Hepatocyte (in vitro differentiated cells): ENCODE measurements at regions not wholly inside any gene's neighbourhood (a gene's known extent, or its start where the extent isn't known, plus 50 kb on each side); places are given as distances from the start of the nearest gene placed in this dataset.

Source experiments
- DNase-seq: peaks from one replicate; pipeline ENCODE4 v3.0.0-alpha.2; 2016; ENCODE audit warnings: low spot score
- H2AFZ ChIP-seq: fragments of 200-600 bp; sonication (generic); 2 replicates; pipeline ENCODE4 v1.6.0; 2016; ENCODE audit warnings: antibody characterized with exemption, mild to moderate bottlenecking
- H3K27ac ChIP-seq: fragments of 200-600 bp; sonication (generic); 2 replicates; pipeline ENCODE4 v1.5.1; 2016; ENCODE audit warnings: mild to moderate bottlenecking
- H3K27me3 ChIP-seq: fragments of 200-600 bp; sonication (generic); 2 replicates; pipeline ENCODE4 v1.6.1; 2016
- H3K36me3 ChIP-seq: fragments of 200-600 bp; sonication (generic); replicated peaks from 2 replicates; pipeline ENCODE4 v1.5.1; 2016; ENCODE audit warnings: low read depth; ENCODE audit not compliant: insufficient read depth
- H3K4me1 ChIP-seq: fragments of 200-600 bp; sonication (generic); 2 replicates; pipeline ENCODE4 v1.5.1; 2016; ENCODE audit warnings: mild to moderate bottlenecking, moderate library complexity; ENCODE audit not compliant: insufficient read depth
- H3K4me2 ChIP-seq: fragments of 200-600 bp; sonication (generic); 2 replicates; pipeline ENCODE4 v1.6.0; 2016
- H3K4me3 ChIP-seq: fragments of 200-600 bp; sonication (generic); 2 replicates; pipeline ENCODE4 v1.5.1; 2016; ENCODE audit warnings: mild to moderate bottlenecking
- H3K79me2 ChIP-seq: fragments of 200-600 bp; sonication (generic); 2 replicates; pipeline ENCODE4 v1.6.0; 2017; ENCODE audit warnings: mild to moderate bottlenecking
- H3K9me2 ChIP-seq: fragments of 200-600 bp; sonication (generic); replicated peaks from 2 replicates; pipeline ENCODE4 v1.6.0; 2017; ENCODE audit warnings: mild to moderate bottlenecking; ENCODE audit not compliant: insufficient read depth
- H3K9me3 ChIP-seq: fragments of 200-600 bp; sonication (generic); 2 replicates; pipeline ENCODE4 v1.5.1; 2016; ENCODE audit warnings: low read depth, mild to moderate bottlenecking
- H4K20me1 ChIP-seq: fragments of 200-600 bp; sonication (generic); 2 replicates; pipeline ENCODE4 v1.6.0; 2016; ENCODE audit warnings: mild to moderate bottlenecking; ENCODE audit not compliant: insufficient read depth, poor library complexity, severe bottlenecking
- EZH2 ChIP-seq: fragments of 200-600 bp; sonication (generic); IDR thresholded peaks from 2 replicates; pipeline ENCODE4 v1.6.1; 2016; ENCODE audit warnings: antibody characterized with exemption, mild to moderate bottlenecking, borderline replicate concordance
- EZH2phosphoT487 ChIP-seq: fragments of 200-600 bp; sonication (generic); IDR thresholded peaks from one replicate; pipeline ENCODE4 v1.6.1; 2018; ENCODE audit warnings: antibody characterized with exemption, mild to moderate bottlenecking, low read depth, moderate library complexity; ENCODE audit not compliant: unreplicated experiment, severe bottlenecking
- WGBS: methylation state at CpG from one replicate; pipeline ENCODE4 v1.1.6; 2016; ENCODE audit warnings: low lambda C conversion rate; ENCODE audit errors: missing lambda C conversion rate; 5-methylcytosine and 5-hydroxymethylcytosine counted together
- TF ChIP-seq, protein P1 (sequence below): fragments of 200-600 bp; sonication (generic); IDR thresholded peaks from 2 replicates; pipeline ENCODE4 v1.5.1; 2016; ENCODE audit warnings: antibody characterized with exemption, mild to moderate bottlenecking; ENCODE audit not compliant: poor library complexity

GRCh38 chr20:52372169-52372568 is 180.6 kb upstream of the ZFP64 start:
- no peaks in the 10 kb centered on the region for H3K27me3 ChIP-seq
- H3K4me1 ChIP-seq = no peaks in the 10 kb centered on the region
- no peak overlapping the region for H3K4me2 ChIP-seq
- H3K79me2 ChIP-seq = no peaks in the 10 kb centered on the region
- H4K20me1 ChIP-seq = no peaks in the 10 kb centered on the region
- TF ChIP-seq, protein P1, sequence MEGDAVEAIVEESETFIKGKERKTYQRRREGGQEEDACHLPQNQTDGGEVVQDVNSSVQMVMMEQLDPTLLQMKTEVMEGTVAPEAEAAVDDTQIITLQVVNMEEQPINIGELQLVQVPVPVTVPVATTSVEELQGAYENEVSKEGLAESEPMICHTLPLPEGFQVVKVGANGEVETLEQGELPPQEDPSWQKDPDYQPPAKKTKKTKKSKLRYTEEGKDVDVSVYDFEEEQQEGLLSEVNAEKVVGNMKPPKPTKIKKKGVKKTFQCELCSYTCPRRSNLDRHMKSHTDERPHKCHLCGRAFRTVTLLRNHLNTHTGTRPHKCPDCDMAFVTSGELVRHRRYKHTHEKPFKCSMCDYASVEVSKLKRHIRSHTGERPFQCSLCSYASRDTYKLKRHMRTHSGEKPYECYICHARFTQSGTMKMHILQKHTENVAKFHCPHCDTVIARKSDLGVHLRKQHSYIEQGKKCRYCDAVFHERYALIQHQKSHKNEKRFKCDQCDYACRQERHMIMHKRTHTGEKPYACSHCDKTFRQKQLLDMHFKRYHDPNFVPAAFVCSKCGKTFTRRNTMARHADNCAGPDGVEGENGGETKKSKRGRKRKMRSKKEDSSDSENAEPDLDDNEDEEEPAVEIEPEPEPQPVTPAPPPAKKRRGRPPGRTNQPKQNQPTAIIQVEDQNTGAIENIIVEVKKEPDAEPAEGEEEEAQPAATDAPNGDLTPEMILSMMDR = no peak
- TF ChIP-seq EZH2phosphoT487 (no peak), EZH2 (no peak)
- H3K27ac ChIP-seq = no peak overlapping the region
- H3K9me2 ChIP-seq = no peaks in the 10 kb centered on the region
- no peaks in the 10 kb centered on the region for H3K36me3 ChIP-seq
- 74% methylated on average over 4 of the region's 4 CpGs for WGBS
- no peaks in the 10 kb centered on the region for H3K9me3 ChIP-seq
- DNase-seq = no peak
- H3K4me3 ChIP-seq = no peak overlapping the region
- H2AFZ ChIP-seq = no peak overlapping the region

DNA sequence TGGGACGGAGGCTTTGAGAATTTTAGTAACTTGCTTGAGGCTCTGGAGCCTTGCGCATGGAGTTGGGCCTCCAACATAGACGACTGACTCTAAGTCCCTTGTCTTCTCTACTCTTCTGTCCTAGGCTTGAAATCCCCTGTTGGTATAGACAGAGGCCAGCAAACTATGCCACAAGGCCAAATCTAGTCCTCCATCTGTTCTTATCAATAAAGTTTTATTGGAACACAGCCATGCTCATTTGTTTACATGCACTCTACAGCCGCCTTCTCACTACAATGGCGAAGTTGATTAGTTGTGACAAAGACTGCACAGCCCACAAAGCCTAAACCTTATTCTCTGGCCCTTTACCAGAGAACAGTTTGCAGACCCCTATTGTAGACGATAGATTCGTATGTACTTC is 174.1 kb upstream of the ZFP64 start:
- Histone ChIP-seq H3K27me3 (no peaks in the 10 kb centered on the region), H3K9me2 (no peaks in the 10 kb centered on the region), H3K4me1 (no peaks in the 10 kb centered on the region), H3K79me2 (no peaks in the 10 kb centered on the region), H3K4me2 (no peak overlapping the region), H4K20me1 (no peaks in the 10 kb centered on the region), H3K36me3 (no peaks in the 10 kb centered on the region), H2AFZ (no peak overlapping the region), H3K27ac (no peak overlapping the region), H3K9me3 (no peaks in the 10 kb centered on the region), H3K4me3 (no peak overlapping the region)
- no peak for DNase-seq
- TF ChIP-seq EZH2 (no peak), EZH2phosphoT487 (no peak)
- TF ChIP-seq, protein P1 = no peak
- WGBS = 95% methylated on average over 7 of the region's 7 CpGs

GRCh38 chr20:52364405-52364804 is 172.8 kb upstream of the ZFP64 start:
- H3K4me3 ChIP-seq = no peak overlapping the region
- H4K20me1 ChIP-seq = no peaks in the 10 kb centered on the region
- peaks cover 7% of the 10 kb centered on the region for H3K27me3 ChIP-seq
- H3K27ac ChIP-seq = no peak overlapping the region
- no peaks in the 10 kb centered on the region for H3K36me3 ChIP-seq
- H3K4me1 ChIP-seq = no peaks in the 10 kb centered on the region
- TF ChIP-seq, protein P1 = no peak
- TF ChIP-seq EZH2 (no peak), EZH2phosphoT487 (no peak)
- H2AFZ ChIP-seq = no peak overlapping the region
- no peaks in the 10 kb centered on the region for H3K9me2 ChIP-seq
- DNase-seq = no peak
- no peak overlapping the region for H3K4me2 ChIP-seq
- 100% methylated on average over 1 of the region's 1 CpG for WGBS
- H3K79me2 ChIP-seq = no peaks in the 10 kb centered on the region
- no peaks in the 10 kb centered on the region for H3K9me3 ChIP-seq

GRCh38 chr20:52361650-52362049 is 170.1 kb upstream of the ZFP64 start:
- Histone ChIP-seq H3K36me3 (no peaks in the 10 kb centered on the region), H3K27ac (no peak overlapping the region), H3K79me2 (no peaks in the 10 kb centered on the region), H3K27me3 (peaks cover 7% of the 10 kb centered on the region), H4K20me1 (no peaks in the 10 kb centered on the region), H3K9me3 (no peaks in the 10 kb centered on the region), H2AFZ (no peak overlapping the region), H3K4me3 (no peak overlapping the region), H3K4me2 (no peak overlapping the region), H3K9me2 (no peaks in the 10 kb centered on the region), H3K4me1 (no peaks in the 10 kb centered on the region)
- TF ChIP-seq EZH2 (no peak), EZH2phosphoT487 (no peak)
- TF ChIP-seq, protein P1 = no peak
- WGBS = 89% methylated on average over 3 of the region's 3 CpGs
- DNase-seq = no peak
